Dermis microvascular lymphatic vessel endothelial cell (primary cell): ENCODE measurements at regions not wholly inside any gene's neighbourhood (a gene's known extent, or its start where the extent isn't known, plus 50 kb on each side); places are given as distances from the start of the nearest gene placed in this dataset.
A peak's percentile ranks its signal among the peaks of the same experiment; 100 is the strongest.
"Not testable (repeated sequence)": the region's sequence is repeated elsewhere in the genome, so short reads cannot be mapped to it uniquely, and the experiment has no call there.

ENCODE experiments used
- DNase-seq, 2 donors: peaks; one replicate each; pipeline versions ENCODE4 v3.0.0 to v3.0.0-alpha.2; 2010; ENCODE audit warnings: low read depth in 2 of 2

DNA sequence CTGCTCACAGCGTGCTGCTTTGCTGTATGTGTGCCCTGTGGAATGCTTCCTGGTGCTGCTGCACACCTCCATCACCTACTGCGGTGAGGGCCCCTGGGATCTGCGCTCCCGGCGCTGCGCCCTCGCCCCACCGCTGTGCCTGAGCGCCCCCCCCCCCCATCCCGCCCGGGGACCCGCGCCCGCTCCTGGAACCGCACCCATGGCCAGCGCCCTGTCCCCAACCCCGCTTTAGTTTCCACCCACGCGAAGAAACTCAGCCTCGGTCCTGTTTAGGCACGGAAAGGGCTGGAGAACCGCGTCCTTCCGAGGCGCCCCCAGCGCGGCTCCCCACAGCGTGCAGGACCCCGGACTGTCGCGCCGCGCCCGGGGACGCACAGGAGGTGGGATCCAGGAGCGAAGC lies 265.5 kb downstream of the POTEB3 start:
- DNase-seq, result not testable (repeated sequence)

DNA sequence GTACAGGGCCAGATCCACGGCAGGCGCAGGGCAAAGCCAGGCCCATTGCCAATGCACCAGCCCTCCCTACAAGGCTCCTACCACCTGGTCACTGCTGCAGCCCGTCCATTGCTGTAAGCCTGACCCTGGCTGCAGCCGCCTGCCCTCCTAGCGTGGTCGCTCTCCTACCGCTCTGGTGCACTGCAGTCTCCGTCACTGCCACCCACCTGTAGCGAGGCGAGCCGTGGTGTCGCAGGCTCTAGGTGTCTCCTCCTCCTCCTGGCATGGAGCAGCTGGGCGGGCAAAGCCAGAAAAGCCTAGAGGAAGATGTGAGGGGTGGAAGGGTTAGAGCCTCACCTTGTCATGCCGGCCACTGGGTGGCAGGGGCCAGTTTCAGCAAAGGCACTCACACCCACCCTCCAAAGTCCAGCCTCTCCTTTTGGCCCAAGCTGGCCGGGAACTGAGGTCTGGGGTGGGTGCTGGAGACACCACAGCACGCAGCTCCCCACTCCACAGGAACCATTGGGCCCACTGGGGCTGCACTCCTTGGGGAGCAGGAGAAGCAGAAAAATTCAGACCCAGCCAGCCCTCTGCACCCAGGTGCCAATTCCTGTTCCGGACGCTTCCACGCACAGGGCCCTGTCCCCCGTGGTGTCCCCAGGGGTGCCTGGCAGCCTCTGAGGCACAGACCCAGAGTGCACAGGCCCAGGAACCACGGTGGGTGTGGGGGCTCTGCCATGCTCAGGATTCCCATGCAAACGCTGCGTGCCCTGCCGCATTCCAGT lies 285.3 kb upstream of the POTEB2 start:
- not testable (repeated sequence) for DNase-seq

DNA sequence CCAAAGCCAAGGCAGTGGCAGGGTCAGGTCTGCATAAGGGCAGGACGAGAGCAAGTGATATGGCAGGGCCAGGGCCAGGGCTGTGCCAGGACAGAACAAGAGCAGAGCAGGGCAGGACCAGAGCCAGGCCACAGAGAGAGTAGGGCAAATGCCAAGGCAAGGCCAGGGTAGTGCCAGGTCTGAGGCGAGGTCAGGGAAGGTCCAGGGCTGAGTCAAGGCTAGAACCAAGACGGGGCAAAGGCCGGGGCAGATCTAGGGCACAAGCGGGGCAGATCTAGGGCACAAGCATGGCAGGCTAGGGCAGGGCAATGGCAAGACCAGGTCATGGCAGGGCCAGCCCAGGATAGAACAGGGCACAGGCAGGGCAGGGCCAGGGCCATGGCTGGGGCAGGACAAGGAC lies 282.0 kb upstream of the POTEB2 start:
- not testable (repeated sequence) for DNase-seq

DNA sequence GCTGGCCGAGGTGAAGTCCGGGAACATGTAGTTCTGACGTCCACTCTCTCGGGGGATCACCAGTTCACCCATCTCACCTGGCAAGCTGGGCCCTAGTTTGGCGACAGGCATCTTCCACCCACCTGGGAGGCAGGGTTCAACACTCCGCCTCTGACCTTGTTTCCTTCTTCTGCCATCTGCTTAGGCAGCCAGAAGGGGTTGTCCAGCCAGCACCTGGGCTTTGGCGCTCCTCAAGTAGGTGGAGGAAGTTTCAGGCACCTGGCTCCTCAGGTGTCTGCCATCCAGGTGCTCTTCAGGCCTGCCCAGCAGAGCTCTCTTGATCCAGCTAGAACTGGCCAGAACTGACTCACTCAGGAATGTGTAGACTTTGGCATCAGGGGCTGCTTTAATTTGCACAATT lies 267.8 kb upstream of the POTEB2 start:
- not testable (repeated sequence) for DNase-seq

DNA sequence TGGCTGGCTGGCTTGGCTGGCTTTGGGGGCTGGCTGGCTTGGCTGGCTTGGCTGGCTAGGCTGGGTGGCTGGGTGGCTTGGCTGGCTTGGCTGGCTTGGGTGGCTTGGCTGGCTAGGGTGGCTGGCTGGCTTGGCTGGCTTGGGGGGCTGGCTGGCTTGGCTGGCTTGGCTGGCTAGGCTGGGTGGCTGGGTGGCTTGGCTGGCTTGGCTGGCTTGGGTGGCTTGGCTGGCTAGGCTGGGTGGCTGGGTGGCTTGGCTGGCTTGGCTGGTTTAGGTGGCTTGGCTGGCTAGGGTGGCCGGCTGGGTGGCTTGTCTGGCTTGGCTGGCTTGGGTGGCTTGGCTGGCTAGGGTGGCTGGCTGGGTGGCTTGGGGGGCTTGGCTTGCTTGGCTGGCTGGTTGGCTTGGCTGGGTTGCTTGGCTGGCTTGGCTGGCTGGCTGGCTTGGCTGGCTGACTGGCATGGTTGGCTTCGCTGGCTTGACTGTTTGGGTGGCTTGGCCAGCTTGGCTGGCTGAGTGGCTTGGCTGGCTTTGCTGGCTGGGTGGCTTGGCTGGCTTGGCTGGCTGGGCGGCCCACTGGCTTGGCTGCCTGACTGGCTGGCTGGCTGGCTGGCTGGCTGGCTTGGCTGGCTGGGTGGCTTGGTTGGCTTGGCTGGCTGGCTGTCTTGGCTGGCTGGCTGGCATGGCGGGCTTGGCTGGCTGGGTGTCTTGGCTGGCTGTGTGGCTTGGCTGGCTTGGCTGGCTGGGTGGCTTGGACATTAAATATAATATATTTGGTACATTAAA lies 246.3 kb upstream of the POTEB2 start:
- not testable (repeated sequence) for DNase-seq

DNA sequence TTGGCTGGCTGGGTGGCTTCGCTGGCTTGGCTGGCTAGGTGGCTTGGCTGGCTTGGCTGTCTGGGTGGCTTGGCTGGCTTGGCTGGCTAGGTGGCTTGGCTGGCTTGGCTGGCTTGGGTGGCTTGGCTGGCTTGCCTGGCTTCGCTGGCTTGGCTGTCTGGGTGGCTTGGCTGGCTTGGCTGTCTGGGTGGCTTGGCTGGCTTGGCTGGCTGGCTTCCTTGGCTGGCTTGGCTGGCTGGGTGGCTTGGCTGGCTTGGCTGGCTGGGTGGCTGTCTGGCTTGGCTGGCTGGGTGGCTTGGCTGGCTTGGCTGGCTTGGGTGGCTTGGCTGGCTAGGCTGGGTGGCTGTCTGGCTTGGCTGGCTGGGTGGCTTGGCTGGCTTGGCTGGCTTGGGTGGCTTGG lies 245.7 kb upstream of the POTEB2 start:
- DNase-seq, result peak in 1 of 2 donors; percentile 10

DNA sequence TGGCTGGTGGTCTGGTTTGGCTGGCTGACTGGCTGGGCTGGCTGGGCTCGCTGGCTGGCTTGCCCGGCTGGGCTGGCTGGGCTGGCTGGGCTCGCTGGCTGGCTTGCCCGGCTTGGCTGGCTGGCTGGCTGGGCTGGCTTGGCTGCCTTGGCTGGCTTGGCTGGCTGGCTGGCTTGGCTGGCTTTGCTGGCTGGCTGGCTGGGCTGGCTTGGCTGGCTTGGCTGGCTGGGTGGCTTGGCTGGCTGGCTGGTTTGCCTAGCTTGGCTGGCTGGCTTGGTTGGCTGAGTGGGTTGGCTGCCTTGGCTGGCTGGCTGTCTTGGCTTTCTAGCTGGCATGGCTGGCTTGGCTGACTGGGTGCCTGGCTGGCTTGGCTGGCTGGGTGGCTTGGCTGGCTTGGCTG lies 245.1 kb upstream of the POTEB2 start:
- not testable (repeated sequence) for DNase-seq

DNA sequence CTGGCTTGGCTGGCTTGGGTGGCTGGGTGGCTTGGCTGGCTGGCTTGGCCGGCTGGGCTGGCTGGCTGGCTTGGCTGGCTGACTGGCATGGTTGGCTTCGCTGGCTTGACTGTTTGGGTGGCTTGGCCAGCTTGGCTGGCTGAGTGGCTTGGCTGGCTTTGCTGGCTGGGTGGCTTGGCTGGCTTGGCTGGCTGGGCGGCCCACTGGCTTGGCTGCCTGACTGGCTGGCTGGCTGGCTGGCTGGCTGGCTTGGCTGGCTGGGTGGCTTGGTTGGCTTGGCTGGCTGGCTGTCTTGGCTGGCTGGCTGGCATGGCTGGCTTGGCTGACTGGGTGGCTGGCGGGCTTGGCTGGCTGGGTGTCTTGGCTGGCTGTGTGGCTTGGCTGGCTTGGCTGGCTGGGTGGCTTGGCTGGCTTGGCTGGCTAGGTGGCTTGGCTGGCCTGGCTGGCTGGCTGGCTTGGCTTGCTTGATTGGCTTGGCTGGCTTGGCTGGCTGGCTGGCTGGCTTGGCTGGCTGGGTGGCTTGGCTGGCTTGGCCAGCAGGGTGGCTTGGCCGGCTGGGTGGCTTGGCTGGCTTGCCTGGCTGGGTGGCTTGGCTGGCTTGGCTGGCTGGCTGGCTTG lies 244.2 kb upstream of the POTEB2 start:
- DNase-seq, result not testable (repeated sequence)

DNA sequence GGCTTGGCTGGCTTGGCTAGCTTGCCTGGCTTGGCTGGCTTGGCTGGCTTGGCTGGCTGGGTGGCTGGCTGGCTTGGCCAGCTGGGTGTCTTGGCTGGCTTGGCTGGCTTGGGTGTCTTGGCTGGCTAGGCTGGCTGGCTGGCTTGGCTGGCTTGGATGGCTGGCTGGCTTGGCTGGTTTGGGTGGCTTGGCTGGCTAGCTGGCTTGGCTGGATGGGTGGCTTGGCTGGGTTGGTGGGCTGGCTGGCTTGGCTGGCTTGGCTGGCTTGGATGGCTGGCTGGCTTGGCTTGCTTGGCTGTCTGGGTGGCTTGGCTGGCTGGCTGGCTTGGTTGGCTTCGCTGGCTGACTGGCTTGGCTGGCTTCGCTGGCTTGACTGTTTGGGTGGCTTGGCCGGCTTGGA lies 242.3 kb upstream of the POTEB2 start:
- not testable (repeated sequence) for DNase-seq

DNA sequence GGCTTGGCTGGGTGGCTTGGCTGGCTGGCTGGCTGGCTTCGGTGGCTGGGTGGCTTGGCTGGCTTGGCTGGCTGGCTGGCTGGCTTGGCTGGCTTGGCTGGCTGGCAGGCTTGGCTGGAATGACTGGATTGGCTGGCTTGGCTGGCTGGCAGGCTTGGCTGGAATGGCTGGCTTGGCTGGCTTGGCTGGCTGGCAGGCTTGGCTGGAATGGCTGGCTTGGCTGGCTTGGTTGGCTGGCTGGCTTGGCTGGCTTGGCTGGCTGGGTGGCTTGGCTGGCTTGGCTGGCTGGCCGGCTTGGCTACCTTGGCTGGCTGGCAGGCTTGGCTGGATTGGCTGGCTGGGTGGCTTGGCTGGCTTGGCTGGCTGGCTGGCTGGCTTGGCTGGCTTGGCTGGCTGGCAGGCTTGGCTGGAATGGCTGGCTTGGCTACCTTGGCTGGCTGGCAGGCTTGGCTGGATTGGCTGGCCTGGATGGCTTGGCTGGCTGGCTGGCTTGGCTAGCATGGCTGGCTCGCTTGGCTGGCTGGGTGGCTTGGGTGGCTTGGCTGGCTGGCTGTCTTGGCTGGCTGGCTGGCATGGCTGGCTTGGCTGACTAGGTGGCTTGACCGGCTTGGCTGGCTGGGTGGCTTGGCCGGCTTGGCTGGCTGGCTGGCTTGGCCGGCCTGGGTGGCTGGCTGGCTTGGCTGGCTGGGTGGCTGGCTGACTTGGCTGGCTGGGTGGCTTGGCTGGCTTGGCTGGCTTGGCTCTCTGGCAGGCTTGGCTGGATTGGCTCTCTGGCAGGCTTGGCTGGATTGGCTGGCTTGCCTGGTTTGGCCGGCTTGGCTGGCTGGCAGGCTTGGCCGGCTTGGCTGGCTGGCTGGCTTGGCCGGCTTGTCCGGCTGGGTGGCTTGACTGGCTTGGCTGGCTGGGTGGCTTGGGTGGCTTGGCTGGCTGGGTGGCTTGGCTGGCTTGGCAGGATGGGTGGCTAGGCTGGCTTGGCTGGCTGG lies 241.6 kb upstream of the POTEB2 start:
- not testable (repeated sequence) for DNase-seq

DNA sequence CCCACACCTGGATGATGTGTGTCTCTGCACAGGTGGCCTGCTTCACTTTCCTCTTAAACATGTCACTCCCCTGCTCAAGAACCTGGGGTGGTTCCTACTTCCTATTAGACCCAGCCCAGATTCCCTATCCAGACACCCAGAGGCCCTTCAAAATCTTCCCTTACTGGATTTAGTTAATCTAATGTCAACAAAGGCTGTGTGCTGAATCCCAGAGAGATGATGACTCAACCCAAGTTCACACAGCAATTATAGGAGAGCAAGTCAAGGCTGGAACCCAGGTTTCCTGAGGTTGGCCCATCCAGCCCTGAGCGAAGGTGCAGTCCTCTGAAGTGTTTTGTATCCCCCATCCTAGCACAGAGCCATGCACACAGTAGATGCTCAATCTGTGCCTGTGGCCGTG lies 230.5 kb upstream of the POTEB2 start:
- DNase-seq, result not testable (repeated sequence)

DNA sequence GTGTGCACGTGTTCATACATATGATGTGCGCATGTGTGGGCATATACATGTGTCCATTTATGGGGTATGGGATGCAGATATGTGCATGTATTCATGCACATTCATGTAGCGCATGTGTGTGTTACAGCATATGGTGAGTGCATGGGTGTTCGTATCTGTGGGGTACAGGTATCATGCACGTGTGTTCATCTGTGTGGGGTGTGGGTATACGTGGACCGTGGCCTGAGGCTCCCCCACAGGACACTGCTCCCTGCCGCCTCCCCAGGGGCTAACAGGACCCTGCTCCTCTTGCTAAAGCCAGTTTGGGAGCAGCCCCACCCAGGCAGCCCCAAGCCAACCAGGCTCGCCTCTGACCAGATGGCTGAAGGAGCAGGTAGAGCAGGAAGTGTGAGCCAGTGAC lies 213.4 kb upstream of the POTEB2 start:
- DNase-seq, result not testable (repeated sequence)

DNA sequence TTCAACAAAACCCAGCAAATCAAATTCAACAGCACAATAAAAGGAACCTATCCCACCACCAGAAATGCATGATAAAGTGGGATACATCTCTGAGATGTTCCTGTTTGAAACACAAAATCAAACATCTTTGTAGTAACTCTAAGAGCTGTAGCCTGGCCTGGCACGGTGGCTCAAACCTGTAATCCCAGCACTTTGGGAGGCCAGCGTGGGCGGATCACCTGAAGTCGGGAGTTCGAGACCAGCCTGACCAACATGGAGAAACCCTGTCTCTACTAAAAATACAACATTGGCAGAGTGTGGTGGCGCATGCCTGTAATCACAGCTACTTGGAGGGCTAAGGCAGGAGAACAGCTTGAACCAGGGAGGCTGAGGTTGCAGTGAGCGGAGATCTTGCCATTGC lies 202.8 kb upstream of the POTEB2 start:
- DNase-seq, result not testable (repeated sequence)

DNA sequence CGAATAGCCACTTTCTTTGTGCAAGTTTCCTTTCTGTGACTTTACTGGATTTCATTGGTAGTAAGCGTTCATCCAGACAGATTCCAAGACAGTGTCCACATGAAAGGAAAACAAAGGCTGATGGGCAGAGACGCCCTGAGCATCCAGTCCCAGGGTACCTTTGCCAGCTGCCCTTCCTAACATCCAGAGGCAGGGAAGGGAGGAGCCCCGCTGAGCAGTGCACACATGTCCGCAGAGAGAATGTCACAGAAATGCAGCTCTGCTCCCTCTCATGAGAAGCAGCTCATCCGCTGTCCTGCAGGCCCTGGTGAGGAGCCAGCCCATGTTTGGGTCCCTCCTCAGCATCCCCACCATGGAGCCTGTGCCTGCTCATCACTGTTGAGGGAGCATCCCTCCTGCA lies 197.4 kb upstream of the POTEB2 start:
- not testable (repeated sequence) for DNase-seq

DNA sequence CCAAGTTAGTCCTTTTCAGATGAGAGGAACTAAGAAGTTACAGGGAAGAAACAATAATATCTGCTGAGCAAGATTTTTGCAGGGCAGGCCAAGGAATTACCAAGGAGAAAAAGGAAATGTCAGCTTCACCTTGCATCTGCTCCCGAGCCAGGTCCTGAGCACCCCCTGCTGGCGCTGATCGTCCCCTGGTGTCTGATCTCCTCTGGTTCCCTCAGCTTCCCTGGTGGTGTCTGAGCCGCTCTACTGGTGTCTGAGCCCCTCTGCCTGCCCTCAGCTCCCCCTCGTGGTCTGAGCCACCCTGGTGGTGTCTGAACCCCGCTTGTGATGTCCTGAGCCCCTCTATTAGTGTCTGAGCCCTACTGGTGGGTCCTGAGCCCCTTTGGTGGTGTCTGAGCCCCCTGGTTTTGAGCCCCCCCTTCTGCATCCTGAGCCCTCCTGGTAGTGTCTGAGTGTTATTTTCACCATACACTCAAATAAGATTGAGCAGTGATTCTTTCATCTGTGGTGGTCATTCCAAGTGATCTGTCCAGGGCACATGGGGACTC lies 196.6 kb upstream of the POTEB2 start:
- not testable (repeated sequence) for DNase-seq

DNA sequence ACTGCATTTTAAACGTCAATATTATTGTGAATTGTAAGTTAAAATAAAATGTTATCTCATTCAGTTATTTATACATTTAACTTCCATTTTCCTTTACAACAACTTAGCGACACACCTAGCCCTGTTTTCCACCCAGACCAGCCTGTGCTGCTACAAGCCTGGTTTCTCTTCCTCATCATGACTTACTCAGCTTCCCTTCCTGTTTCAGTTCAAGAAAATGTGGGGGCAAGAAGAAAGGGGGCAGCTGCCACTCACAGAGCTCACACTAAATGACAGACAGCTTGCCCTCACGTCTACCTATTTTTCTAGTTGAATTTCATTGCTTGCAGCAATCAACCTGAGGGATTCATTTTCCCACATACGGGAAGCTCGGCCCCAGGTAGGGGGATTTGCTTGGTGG lies 185.8 kb upstream of the POTEB2 start:
- not testable (repeated sequence) for DNase-seq

DNA sequence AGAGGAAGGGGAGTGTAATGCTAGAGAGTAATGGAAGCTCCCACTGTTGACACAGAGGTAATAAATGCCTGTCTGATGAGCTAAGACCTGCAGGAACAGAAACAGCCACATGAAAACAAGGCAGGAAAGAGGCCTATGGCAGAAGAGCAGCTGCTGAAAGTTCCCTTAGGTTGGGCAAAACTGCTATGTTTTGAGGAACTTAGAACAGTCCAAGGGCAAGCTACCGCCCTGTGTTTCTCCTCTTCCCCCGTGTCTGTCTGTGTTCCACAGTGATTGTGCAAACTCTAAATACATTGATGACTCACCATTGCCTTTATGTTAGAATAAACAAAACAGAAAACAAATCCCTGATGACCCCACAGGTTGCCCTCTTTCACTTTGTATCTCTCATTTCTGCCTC lies 165.6 kb upstream of the POTEB2 start:
- not testable (repeated sequence) for DNase-seq

DNA sequence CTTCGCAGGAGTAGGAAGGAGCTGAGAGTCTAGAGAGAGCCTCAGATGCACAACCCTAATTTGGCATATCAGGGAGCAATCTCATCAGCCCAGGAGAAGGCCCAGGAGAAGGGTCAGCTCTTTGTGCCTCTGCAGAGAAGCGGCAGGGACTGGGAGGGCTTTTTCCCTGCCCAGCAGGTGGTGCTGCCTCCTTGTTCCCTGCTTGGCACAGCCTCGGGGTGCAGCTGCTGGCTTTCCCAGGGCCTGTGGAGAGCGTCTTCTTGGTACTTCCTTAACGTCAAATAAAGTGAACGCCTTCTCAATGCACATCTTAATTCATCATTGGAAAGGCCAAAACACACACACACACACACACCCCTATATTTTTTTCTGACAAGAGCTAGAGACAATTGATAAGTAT lies 162.9 kb upstream of the POTEB2 start:
- DNase-seq, result not testable (repeated sequence)

DNA sequence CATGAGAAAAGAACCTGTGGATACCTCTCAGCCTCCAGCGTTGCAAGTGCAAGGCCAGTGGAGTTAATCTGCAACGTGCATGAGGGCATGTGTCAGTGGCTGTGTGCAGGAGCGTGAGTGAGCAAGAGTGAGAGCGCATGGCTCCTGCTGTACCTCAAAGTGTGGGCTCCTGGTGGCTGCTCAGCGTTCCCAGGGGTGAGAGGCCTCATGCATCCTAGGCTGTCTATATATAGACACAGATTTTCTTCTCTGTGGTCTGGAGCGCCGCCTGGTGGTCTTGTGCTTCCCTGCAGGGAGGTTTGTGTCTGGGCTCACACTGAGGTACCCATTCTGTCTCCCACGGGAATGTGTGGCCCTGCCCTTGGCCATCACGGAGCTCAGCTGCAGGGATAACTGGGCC lies 161.8 kb upstream of the POTEB2 start:
- DNase-seq, result not testable (repeated sequence)

DNA sequence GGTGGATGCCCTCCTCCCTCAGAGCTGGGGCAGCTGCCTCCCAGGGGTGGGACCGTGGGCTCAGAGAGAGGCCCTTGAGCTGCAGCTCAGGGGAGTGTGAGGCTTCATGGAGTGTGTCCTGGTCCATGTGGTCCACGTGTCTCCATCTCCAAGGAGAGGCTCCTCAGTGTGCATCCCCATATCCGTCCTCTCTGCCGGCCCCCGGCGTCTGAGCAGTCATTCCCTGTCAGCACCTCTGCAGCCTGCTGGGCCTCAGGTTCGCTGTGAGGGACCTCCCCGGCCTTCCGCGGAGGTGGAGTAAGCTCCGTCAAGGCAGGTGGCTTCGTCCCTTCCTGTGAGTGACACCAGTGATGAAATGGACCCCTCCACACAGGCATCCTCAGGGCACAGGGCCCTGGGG lies 160.7 kb upstream of the POTEB2 start:
- DNase-seq, result not testable (repeated sequence)
